Prostate gland (tissue), 2 donors: ENCODE measurements at regions not wholly inside any gene's neighbourhood (a gene's known extent, or its start where the extent isn't known, plus 50 kb on each side); places are given as distances from the start of the nearest gene placed in this dataset.

Source experiments
- DNase-seq: peaks from one replicate; pipeline ENCODE4 v3.0.0-alpha.2; 2019; ENCODE audit warnings: low spot score
- H3K27ac ChIP-seq, 2 donors: fragments of 200-600 bp; sonication (generic); 2 replicates each; pipeline ENCODE4 v1.5.1; 2017 to 2019
- H3K27me3 ChIP-seq: fragments of 200-600 bp; sonication (generic); replicated peaks from 2 replicates; pipeline ENCODE4 v1.5.1; 2019; ENCODE audit not compliant: insufficient read depth
- H3K36me3 ChIP-seq, 2 donors: fragments of 200-600 bp; sonication (generic); 1 replicate in 1 of 2; 2 replicates in 1 of 2; pipeline versions ENCODE4 v1.5.1 to v1.8.1; 2017 to 2019
- H3K4me1 ChIP-seq: fragments of 200-600 bp; sonication (generic); replicated peaks from 2 replicates; pipeline ENCODE4 v1.5.1; 2019
- H3K4me3 ChIP-seq, 2 donors: fragments of 200-600 bp; sonication (generic); 2 replicates each; pipeline ENCODE4 v1.5.1; 2017 to 2019
- H3K9me3 ChIP-seq: fragments of 200-600 bp; sonication (generic); 2 replicates; pipeline ENCODE4 v1.5.1; 2017
- CTCF ChIP-seq, 4 experiments: fragments of 200-600 bp in 2 of 4; fragments of 450-650 bp in 2 of 4; sonication (generic) in 2 of 4; IDR thresholded peaks; 1 replicate in 3 of 4; 2 replicates in 1 of 4; pipeline ENCODE4 v1.5.1; 2016 to 2019; ENCODE audit warnings: antibody characterized with exemption in 4 of 4, mild to moderate bottlenecking in 2 of 4, moderate library complexity in 2 of 4
- POLR2A ChIP-seq: fragments of 450-650 bp; IDR thresholded peaks from one replicate; pipeline ENCODE4 v1.6.1; 2016; ENCODE audit warnings: antibody characterized with exemption, mild to moderate bottlenecking
- POLR2AphosphoS5 ChIP-seq: sonication (generic); formaldehyde crosslinking; IDR thresholded peaks from one replicate; pipeline ENCODE4 v1.6.1; 2017; ENCODE audit warnings: antibody characterized with exemption
- WGBS: methylation state at CpG from one replicate; pipeline ENCODE4 v1.1.5; 2018; 5-methylcytosine and 5-hydroxymethylcytosine counted together
- intact Hi-C: fragments of 100-400 bp; cut with DNase I; formaldehyde crosslinking; loops from one replicate; pipeline ENCODE4 v1.14.2; 2022

GRCh38 chr5:24368115-24368514 is 276.7 kb downstream of the CDH10 start:
- no peak for DNase-seq
- Histone ChIP-seq H3K4me3 (no peak overlapping the region), H3K27ac (no peak overlapping the region), H3K27me3 (no peaks in the 10 kb centered on the region), H3K36me3 (no peaks in the 10 kb centered on the region), H3K9me3 (no peaks in the 10 kb centered on the region), H3K4me1 (no peaks in the 10 kb centered on the region)
- intact Hi-C loops = no loop called here
- no peak for TF ChIP-seq CTCF (IDR thresholded peaks at IDR 0.05)
- no peak for TF ChIP-seq POLR2AphosphoS5
- TF ChIP-seq POLR2A = no peak
- WGBS = 71% methylated on average over 2 of the region's 2 CpGs

GRCh38 chr5:24376210-24376609 is 268.6 kb downstream of the CDH10 start:
- no peak for DNase-seq
- intact Hi-C loops = no loop called here
- Histone ChIP-seq H3K4me3 (no peak overlapping the region), H3K4me1 (no peaks in the 10 kb centered on the region), H3K36me3 (no peaks in the 10 kb centered on the region), H3K27me3 (no peaks in the 10 kb centered on the region), H3K27ac (no peak overlapping the region), H3K9me3 (no peaks in the 10 kb centered on the region)
- TF ChIP-seq POLR2AphosphoS5 (no peak), CTCF (IDR thresholded peaks at IDR 0.05) (no peak), POLR2A (no peak)
- WGBS = 23% methylated on average over 2 of the region's 2 CpGs

- Histone ChIP-seq H3K27me3 (no peaks in the 10 kb centered on the region), H3K4me1 (no peaks in the 10 kb centered on the region), H3K36me3 (no peaks in the 10 kb centered on the region), H3K4me3 (no peak overlapping the region), H3K27ac (no peak overlapping the region), H3K9me3 (no peaks in the 10 kb centered on the region)
- no peak for DNase-seq
- WGBS = 39% methylated on average over 6 of the region's 6 CpGs
- no peak for TF ChIP-seq POLR2A
- TF ChIP-seq POLR2AphosphoS5 = no peak
- TF ChIP-seq CTCF (IDR thresholded peaks at IDR 0.05) = no peak
- intact Hi-C loops = no loop called here
These were observed 268.2 kb downstream of the CDH10 start for GRCh38 chr5:24376616-24377015.

- no peak overlapping the region for H3K4me3 ChIP-seq
- 35% methylated on average over 5 of the region's 5 CpGs for WGBS
- TF ChIP-seq POLR2A = no peak
- TF ChIP-seq POLR2AphosphoS5 = no peak
- TF ChIP-seq CTCF (IDR thresholded peaks at IDR 0.05) = no peak
- H3K27me3 ChIP-seq = no peaks in the 10 kb centered on the region
- H3K36me3 ChIP-seq = no peaks in the 10 kb centered on the region
- H3K4me1 ChIP-seq = no peaks in the 10 kb centered on the region
- H3K9me3 ChIP-seq = no peaks in the 10 kb centered on the region
- intact Hi-C loops = no loop called here
- H3K27ac ChIP-seq = no peak overlapping the region
- DNase-seq = no peak
These were observed 262.8 kb downstream of the CDH10 start for GRCh38 chr5:24381861-24382489.

GRCh38 chr5:24385070-24385469 is 259.7 kb downstream of the CDH10 start:
- intact Hi-C loops = no loop called here
- Histone ChIP-seq H3K36me3 (no peaks in the 10 kb centered on the region), H3K4me3 (no peak overlapping the region), H3K9me3 (no peaks in the 10 kb centered on the region), H3K27me3 (no peaks in the 10 kb centered on the region), H3K27ac (no peak overlapping the region), H3K4me1 (no peaks in the 10 kb centered on the region)
- no peak for TF ChIP-seq POLR2AphosphoS5
- no peak for TF ChIP-seq POLR2A
- TF ChIP-seq CTCF (IDR thresholded peaks at IDR 0.05) = no peak
- DNase-seq = no peak
- WGBS = 32% methylated on average over 3 of the region's 3 CpGs
